OCI-LY7 (cell line): ENCODE measurements at regions not wholly inside any gene's neighbourhood (a gene's known extent, or its start where the extent isn't known, plus 50 kb on each side); places are given as distances from the start of the nearest gene placed in this dataset.

Experiments used
- BruUV-seq: library from RNA; stranded (reverse); fragments of 400-500 nt; replicated peaks from 2 replicates; lab custom pipeline; 2021; lab: Mats Ljungman, UMichigan
- CTCF ChIA-PET: fragments of 300-600 bp; sonication (Branson Sonifier 250); formaldehyde crosslinking; loops from one replicate; lab custom pipeline; 2022; ENCODE audit warnings: antibody characterized with exemption; ENCODE audit not compliant: unreplicated experiment; lab: Charles Lee
- POLR2A ChIA-PET: fragments of 300-600 bp; sonication (Branson Sonifier 250); formaldehyde crosslinking; loops from one replicate; lab custom pipeline; 2022; ENCODE audit warnings: antibody characterized with exemption; lab: Charles Lee
- DNase-seq: peaks from one replicate; pipeline ENCODE4 v3.0.0-alpha.2; 2015; ENCODE audit warnings: low spot score
- H2AFZ ChIP-seq: fragments of 200-600 bp; sonication (generic), shearing (Covaris generic); 2 replicates; pipeline ENCODE4 v1.6.1; 2014; ENCODE audit warnings: mild to moderate bottlenecking, antibody characterized with exemption, low read length, moderate library complexity
- H3K27ac ChIP-seq: fragments of 200-600 bp; sonication (generic); 2 replicates; pipeline ENCODE4 v1.5.1; 2014; ENCODE audit warnings: mixed run types, low read depth, mild to moderate bottlenecking, moderate library complexity, low read length, inconsistent platforms; ENCODE audit not compliant: poor library complexity, severe bottlenecking
- H3K36me3 ChIP-seq: fragments of 200-600 bp; sonication (generic); 2 replicates; pipeline ENCODE4 v1.6.1; 2014; ENCODE audit warnings: mild to moderate bottlenecking, antibody characterized with exemption, low read length, moderate library complexity, mixed read lengths; ENCODE audit not compliant: insufficient read depth
- H3K4me1 ChIP-seq: fragments of 200-600 bp; sonication (generic); 2 replicates; pipeline ENCODE4 v1.5.1; 2014; ENCODE audit warnings: mild to moderate bottlenecking, low read length; ENCODE audit not compliant: insufficient read depth, poor library complexity, severe bottlenecking
- H3K4me2 ChIP-seq: fragments of 200-600 bp; sonication (generic); 2 replicates; pipeline ENCODE4 v1.6.1; 2014; ENCODE audit warnings: mild to moderate bottlenecking, low read length
- H3K4me3 ChIP-seq: fragments of 200-600 bp; sonication (generic); 2 replicates; pipeline ENCODE4 v1.5.1; 2014; ENCODE audit warnings: mild to moderate bottlenecking, low read depth, low read length; ENCODE audit not compliant: poor library complexity, severe bottlenecking
- H3K79me2 ChIP-seq: fragments of 200-600 bp; sonication (generic); 2 replicates; pipeline ENCODE4 v1.6.1; 2016; ENCODE audit warnings: low read depth, mild to moderate bottlenecking, low read length, moderate library complexity, mixed read lengths; ENCODE audit not compliant: insufficient read depth
- H3K9me2 ChIP-seq: fragments of 200-600 bp; sonication (generic); 2 replicates; pipeline ENCODE4 v1.6.1; 2016; ENCODE audit warnings: mild to moderate bottlenecking, low read length, mixed read lengths; ENCODE audit not compliant: insufficient read depth
- H3K9me3 ChIP-seq: fragments of 200-600 bp; sonication (generic); 2 replicates; pipeline ENCODE4 v1.6.1; 2014; ENCODE audit warnings: mild to moderate bottlenecking, mixed run types, low read length, mixed read lengths
- H4K20me1 ChIP-seq: fragments of 200-600 bp; sonication (generic); 2 replicates; pipeline ENCODE4 v1.6.1; 2014; ENCODE audit warnings: mild to moderate bottlenecking, antibody characterized with exemption, low read length, moderate library complexity, mixed read lengths; ENCODE audit not compliant: insufficient read depth
- CTCF ChIP-seq: fragments of 200-600 bp; sonication (generic); conservative IDR thresholded peaks from 2 replicates; pipeline ENCODE4 v1.5.1; 2014; ENCODE audit warnings: mild to moderate bottlenecking, antibody characterized with exemption, low read length, moderate library complexity, mixed read lengths
- EZH2phosphoT487 ChIP-seq: fragments of 200-600 bp; sonication (generic); IDR thresholded peaks from 2 replicates; pipeline ENCODE4 v1.6.1; 2018; ENCODE audit warnings: low read depth, borderline replicate concordance, mild to moderate bottlenecking, mixed run types, antibody characterized with exemption, low read length, moderate library complexity, mixed read lengths
- intact Hi-C: fragments of 100-400 bp; cut with micrococcal nuclease; formaldehyde crosslinking; loops from one replicate; pipeline ENCODE4 v1.10.0; 2022; ENCODE audit not compliant: unreplicated experiment

- BruUV-seq = no TSS peak
- H3K9me2 ChIP-seq = no peaks in the 10 kb centered on the region
- H3K36me3 ChIP-seq = no peaks in the 10 kb centered on the region
- H3K79me2 ChIP-seq = no peaks in the 10 kb centered on the region
- no peak overlapping the region for H3K4me3 ChIP-seq
- TF ChIP-seq EZH2phosphoT487 = no peak
- no peak for TF ChIP-seq CTCF
- CTCF ChIA-PET = interaction anchor here (0.6 kb wide), 1 partner anchor 1379 kb away, joined by 3 read pairs; no protein-coding TSS in a partner anchor
- DNase-seq = no peak
- no peak overlapping the region for H2AFZ ChIP-seq
- no peak overlapping the region for H3K4me2 ChIP-seq
- intact Hi-C loops = no loop called here
- POLR2A ChIA-PET = no interaction called here
- no peaks in the 10 kb centered on the region for H4K20me1 ChIP-seq
- H3K27ac ChIP-seq = no peak overlapping the region
- H3K4me1 ChIP-seq = no peaks in the 10 kb centered on the region
- no peaks in the 10 kb centered on the region for H3K9me3 ChIP-seq
Measured at GRCh38 chr6:23266536-23266935, 697.2 kb downstream of the HDGFL1 start.

GRCh38 chr6:23267651-23268050 lies 698.3 kb downstream of the HDGFL1 start:
- Histone ChIP-seq H3K27ac (no peak overlapping the region), H3K9me2 (no peaks in the 10 kb centered on the region), H3K4me1 (no peaks in the 10 kb centered on the region), H4K20me1 (no peaks in the 10 kb centered on the region), H3K4me3 (no peak overlapping the region), H3K4me2 (no peak overlapping the region), H2AFZ (no peak overlapping the region), H3K36me3 (no peaks in the 10 kb centered on the region), H3K79me2 (no peaks in the 10 kb centered on the region), H3K9me3 (no peaks in the 10 kb centered on the region)
- BruUV-seq = no TSS peak
- TF ChIP-seq EZH2phosphoT487 (no peak), CTCF (no peak)
- CTCF ChIA-PET = no interaction called here
- no peak for DNase-seq
- POLR2A ChIA-PET = no interaction called here
- intact Hi-C loops = no loop called here

GRCh38 chr6:23268348-23268747 lies 699.0 kb downstream of the HDGFL1 start:
- H3K79me2 ChIP-seq = no peaks in the 10 kb centered on the region
- no peaks in the 10 kb centered on the region for H3K4me1 ChIP-seq
- H4K20me1 ChIP-seq = no peaks in the 10 kb centered on the region
- POLR2A ChIA-PET = interaction anchor here (0.7 kb wide), 1 partner anchor 25 kb away, joined by 3 read pairs; no protein-coding TSS in a partner anchor
- H3K36me3 ChIP-seq = no peaks in the 10 kb centered on the region
- H2AFZ ChIP-seq = no peak overlapping the region
- DNase-seq = no peak
- BruUV-seq = no TSS peak
- H3K4me3 ChIP-seq = no peak overlapping the region
- CTCF ChIA-PET = no interaction called here
- no peak overlapping the region for H3K4me2 ChIP-seq
- TF ChIP-seq EZH2phosphoT487 (no peak), CTCF (no peak)
- no peaks in the 10 kb centered on the region for H3K9me3 ChIP-seq
- no peaks in the 10 kb centered on the region for H3K9me2 ChIP-seq
- no peak overlapping the region for H3K27ac ChIP-seq
- intact Hi-C loops = no loop called here
